HCT116 (cell line): ENCODE measurements at regions not wholly inside any gene's neighbourhood (a gene's known extent, or its start where the extent isn't known, plus 50 kb on each side); places are given as distances from the start of the nearest gene placed in this dataset.

ENCODE experiments used
- CEBPB ChIP-seq: IDR thresholded peaks from 2 replicates; pipeline ENCODE4 v1.6.1; 2012; ENCODE audit warnings: low read depth
- CTCF ChIP-seq, 3 experiments: fragments of 200-600 bp in 1 of 3; sonication (generic) in 1 of 3; IDR thresholded peaks in 2 of 3; conservative IDR thresholded peaks in 1 of 3; 2 replicates each; pipeline ENCODE4 v1.5.1; 2012 to 2017; ENCODE audit warnings: low read depth in 2 of 3, low read length in 2 of 3, antibody characterized with exemption in 1 of 3, borderline replicate concordance in 1 of 3, control low read depth in 1 of 3, mild to moderate bottlenecking in 1 of 3, mixed read lengths in 1 of 3, mixed run types in 1 of 3, moderate library complexity in 1 of 3; ENCODE audit not compliant: insufficient read depth in 1 of 3
- EZH2 ChIP-seq: fragments of 200-600 bp; sonication (generic); IDR thresholded peaks from 2 replicates; pipeline ENCODE4 v1.6.1; 2017; ENCODE audit warnings: antibody characterized with exemption, mixed run types
- EZH2phosphoT487 ChIP-seq: fragments of 200-600 bp; IDR thresholded peaks from 2 replicates; pipeline ENCODE4 v1.6.1; 2018; ENCODE audit warnings: antibody characterized with exemption, borderline replicate concordance
- FOSL1 ChIP-seq: IDR thresholded peaks from 2 replicates; pipeline ENCODE4 v1.6.1; 2012; ENCODE audit warnings: low read depth
- POLR2A ChIP-seq: IDR thresholded peaks from 2 replicates; pipeline ENCODE4 v1.7.0; 2011; ENCODE audit warnings: borderline replicate concordance; ENCODE audit not compliant: insufficient read depth, insufficient read length; ENCODE audit errors: extremely low read depth
- RAD21 ChIP-seq: IDR thresholded peaks from 2 replicates; pipeline ENCODE4 v1.6.1; 2012; ENCODE audit warnings: low read depth, mild to moderate bottlenecking
- SIN3A ChIP-seq: IDR thresholded peaks from 2 replicates; pipeline ENCODE4 v1.6.1; 2012; ENCODE audit warnings: low read depth
- SP1 ChIP-seq: IDR thresholded peaks from 2 replicates; pipeline ENCODE4 v1.6.1; 2012; ENCODE audit warnings: low read depth
- ZNF274 ChIP-seq: fragments of 200-500 bp; sonication (Bioruptor generic); IDR thresholded peaks from 2 replicates; pipeline ENCODE4 v1.6.1; 2014; ENCODE audit warnings: mild to moderate bottlenecking, low read depth, low read length, inconsistent platforms
- TF ChIP-seq, protein P1 (sequence below): IDR thresholded peaks from 2 replicates; pipeline ENCODE4 v1.6.1; 2011; ENCODE audit warnings: mild to moderate bottlenecking, low read length, moderate library complexity; ENCODE audit not compliant: insufficient replicate concordance; ENCODE audit errors: extremely low read depth
- TF ChIP-seq, protein P2 (sequence below): IDR thresholded peaks from 2 replicates; pipeline ENCODE4 v1.6.1; 2012

- TF ChIP-seq FOSL1: no peak
- TF ChIP-seq SIN3A: no peak
- TF ChIP-seq EZH2: no peak
- no peak for TF ChIP-seq POLR2A
- no peak for TF ChIP-seq CTCF (IDR thresholded peaks at IDR 0.05 in 2 of 3, conservative IDR thresholded peaks at IDR 0.05 in 1 of 3; ENCODE audit: borderline replicate concordance in 1 of 3, insufficient read depth in 1 of 3, low read depth in 2 of 3, low read length in 2 of 3)
- TF ChIP-seq CEBPB: no peak
- TF ChIP-seq, protein P1, sequence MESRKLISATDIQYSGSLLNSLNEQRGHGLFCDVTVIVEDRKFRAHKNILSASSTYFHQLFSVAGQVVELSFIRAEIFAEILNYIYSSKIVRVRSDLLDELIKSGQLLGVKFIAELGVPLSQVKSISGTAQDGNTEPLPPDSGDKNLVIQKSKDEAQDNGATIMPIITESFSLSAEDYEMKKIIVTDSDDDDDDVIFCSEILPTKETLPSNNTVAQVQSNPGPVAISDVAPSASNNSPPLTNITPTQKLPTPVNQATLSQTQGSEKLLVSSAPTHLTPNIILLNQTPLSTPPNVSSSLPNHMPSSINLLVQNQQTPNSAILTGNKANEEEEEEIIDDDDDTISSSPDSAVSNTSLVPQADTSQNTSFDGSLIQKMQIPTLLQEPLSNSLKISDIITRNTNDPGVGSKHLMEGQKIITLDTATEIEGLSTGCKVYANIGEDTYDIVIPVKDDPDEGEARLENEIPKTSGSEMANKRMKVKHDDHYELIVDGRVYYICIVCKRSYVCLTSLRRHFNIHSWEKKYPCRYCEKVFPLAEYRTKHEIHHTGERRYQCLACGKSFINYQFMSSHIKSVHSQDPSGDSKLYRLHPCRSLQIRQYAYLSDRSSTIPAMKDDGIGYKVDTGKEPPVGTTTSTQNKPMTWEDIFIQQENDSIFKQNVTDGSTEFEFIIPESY: no peak
- no peak for TF ChIP-seq SP1
- TF ChIP-seq, protein P2, sequence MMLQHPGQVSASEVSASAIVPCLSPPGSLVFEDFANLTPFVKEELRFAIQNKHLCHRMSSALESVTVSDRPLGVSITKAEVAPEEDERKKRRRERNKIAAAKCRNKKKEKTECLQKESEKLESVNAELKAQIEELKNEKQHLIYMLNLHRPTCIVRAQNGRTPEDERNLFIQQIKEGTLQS: no peak
- no peak for TF ChIP-seq ZNF274
- TF ChIP-seq EZH2phosphoT487: no peak
- TF ChIP-seq RAD21: no peak
These were observed 293.8 kb downstream of the FOXL1 start for GRCh38 chr16:86872131-86872530.
